Ishikawa (cell line): ENCODE measurements at regions not wholly inside any gene's neighbourhood (a gene's known extent, or its start where the extent isn't known, plus 50 kb on each side); places are given as distances from the start of the nearest gene placed in this dataset.

Source experiments
- TAF1 ChIP-seq: IDR thresholded peaks from 2 replicates; pipeline ENCODE4 v1.6.1; 2012; ENCODE audit warnings: low read depth, mild to moderate bottlenecking
- TF ChIP-seq, protein P1 (sequence below): IDR thresholded peaks from 2 replicates; pipeline ENCODE4 v1.6.1; 2012

GRCh38 chr20:6674831-6675230, 92.7 kb upstream of the BMP2 start:
- TF ChIP-seq TAF1 = no peak
- TF ChIP-seq, protein P1, sequence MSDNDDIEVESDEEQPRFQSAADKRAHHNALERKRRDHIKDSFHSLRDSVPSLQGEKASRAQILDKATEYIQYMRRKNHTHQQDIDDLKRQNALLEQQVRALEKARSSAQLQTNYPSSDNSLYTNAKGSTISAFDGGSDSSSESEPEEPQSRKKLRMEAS = no peak
